HTR-8/SVneo (cell line): ENCODE measurements at regions not wholly inside any gene's neighbourhood (a gene's known extent, or its start where the extent isn't known, plus 50 kb on each side); places are given as distances from the start of the nearest gene placed in this dataset.
"Not testable (repeated sequence)": the region's sequence is repeated elsewhere in the genome, so short reads cannot be mapped to it uniquely, and the experiment has no call there.

ENCODE experiments used
- DNase-seq: peaks from one replicate; pipeline ENCODE4 v3.0.0; 2011; ENCODE audit warnings: low spot score, mixed read lengths; ENCODE audit not compliant: insufficient read length
- FAIRE-seq: peaks from 2 replicates; lab custom pipeline; 2011; peaks lifted over from hg19 to GRCh38; lab: Jason Lieb, UNC

DNA sequence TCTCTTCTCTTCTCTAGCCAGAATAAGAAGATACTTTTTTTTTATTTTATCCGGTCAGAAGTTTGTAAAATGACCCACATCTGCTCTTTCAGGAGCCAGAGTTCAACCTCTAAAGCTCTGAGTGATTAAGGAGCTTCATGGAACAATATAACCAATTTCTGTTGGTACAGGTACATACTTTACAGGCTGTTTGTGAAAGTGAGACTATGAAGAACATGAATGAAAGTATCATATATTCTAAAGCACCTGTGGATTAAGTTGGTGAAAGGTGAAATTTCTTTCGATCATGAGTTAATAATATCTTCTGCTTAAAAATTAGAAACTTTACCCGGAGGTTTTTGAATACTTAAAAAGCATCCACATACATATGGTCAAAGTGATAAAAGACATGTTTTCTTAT is 65.2 kb downstream of the DMRT2 start:
- DNase-seq (no peak), FAIRE-seq (no peak)

DNA sequence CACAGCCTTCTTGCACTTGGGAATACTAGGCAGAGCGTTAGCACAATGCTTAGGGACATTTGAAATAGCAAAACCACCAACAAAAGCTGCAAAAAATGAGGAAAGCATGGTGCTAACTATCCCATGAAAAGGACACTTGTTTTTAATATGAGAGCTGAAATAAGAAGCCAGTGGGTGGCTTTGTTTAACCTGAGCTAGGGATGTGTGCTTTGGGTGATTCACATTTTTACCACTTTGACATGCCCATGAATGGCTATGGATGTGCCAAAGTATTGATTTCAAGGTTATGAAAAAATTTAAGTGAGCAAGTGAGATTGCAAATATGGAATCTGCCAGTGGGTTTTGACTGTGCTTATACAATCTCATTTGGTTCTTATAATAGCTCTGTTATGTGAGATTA is 67.3 kb downstream of the DMRT2 start:
- no peak for DNase-seq
- no peak for FAIRE-seq

DNA sequence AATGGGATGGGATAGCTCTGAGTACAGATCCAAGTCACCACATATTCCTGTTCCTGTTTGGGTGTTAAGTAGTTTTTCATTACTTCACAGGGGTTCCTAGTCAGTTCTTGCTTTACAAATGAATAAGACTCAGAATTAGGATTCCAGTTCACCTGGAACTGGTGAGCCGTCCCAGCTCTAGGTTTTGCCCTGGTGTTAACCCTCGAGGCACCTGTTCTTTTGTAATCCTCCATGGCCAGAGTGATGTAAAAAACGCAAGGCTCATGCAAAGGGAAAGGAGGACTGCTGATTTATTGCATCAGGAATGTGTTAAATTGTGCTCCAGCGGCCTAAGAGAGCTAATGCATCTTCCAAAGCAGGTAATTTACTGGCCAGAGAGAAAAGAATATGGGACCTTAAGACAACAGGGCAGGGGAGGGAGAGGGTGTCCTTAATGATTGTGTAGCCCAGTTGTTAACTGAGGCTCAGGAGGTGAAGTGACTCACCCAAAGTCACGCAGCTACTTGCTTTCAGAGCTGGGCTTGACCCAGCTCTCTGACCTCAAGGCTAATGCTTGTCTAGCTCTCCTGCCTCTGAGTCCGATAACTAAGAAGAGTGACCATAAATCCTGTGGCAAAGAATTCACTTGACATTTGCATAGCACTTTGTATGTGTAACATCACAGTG is 70.5 kb downstream of the DMRT2 start:
- FAIRE-seq (no peak), DNase-seq (no peak)

DNA sequence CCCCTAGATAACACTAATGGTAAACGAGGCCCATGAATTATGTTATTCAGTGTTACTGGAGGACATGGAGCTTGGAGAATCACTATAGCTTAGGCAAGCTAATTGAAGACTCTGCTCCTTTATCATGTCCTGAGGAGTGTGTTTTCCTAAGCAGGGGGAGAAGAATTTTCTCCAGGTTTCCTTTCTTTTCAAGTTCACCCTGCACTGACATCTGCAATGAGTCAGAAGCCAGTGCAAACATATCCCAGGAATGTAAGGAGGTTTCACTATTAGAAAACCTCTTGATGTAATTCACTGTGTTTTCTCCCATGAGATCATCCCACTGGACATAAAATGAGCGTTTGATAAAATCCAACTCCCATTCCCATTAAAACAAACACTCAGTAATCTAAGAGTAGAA is 75.6 kb downstream of the DMRT2 start:
- DNase-seq (no peak), FAIRE-seq (no peak)

DNA sequence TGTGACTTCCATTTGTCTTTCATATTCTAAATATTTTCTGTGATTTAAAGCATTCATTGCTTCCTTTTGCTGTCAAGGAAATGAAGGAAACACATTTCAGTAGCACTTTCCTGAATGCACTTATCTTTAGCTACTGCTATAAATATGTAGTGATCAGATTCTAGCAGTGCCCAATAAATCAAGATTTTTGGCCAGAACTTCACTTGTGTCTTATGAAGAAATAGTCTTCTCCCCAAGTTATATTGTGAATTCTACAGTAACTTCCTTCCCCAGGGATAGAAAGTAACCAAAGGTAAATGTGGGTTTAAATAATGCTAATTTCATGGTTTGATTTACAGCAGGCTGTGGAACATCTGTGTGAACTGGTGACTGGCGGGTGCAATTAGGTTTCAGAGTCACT is 77.9 kb downstream of the DMRT2 start:
- no peak for FAIRE-seq

DNA sequence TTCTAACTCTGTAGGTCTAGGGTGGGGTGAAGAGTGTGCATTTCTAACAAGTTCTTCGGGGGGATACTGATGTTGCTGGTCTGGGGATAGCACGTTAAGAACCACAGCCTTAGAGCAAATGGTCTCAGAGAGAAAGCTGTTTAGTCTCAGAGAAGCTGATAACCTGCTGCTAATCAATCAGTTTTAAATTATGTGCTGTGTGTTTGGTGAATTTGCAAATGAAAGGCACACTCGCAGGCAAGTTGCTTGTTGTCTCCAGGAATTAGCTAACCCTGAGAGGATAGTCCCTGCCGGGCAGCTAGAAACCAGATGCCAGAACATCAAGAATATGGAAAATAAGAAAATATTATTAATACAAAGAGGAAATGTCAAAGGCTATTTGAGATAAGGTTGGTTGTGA is 79.2 kb downstream of the DMRT2 start:
- FAIRE-seq, result no peak
- DNase-seq, result no peak

More for the DNA sequence above, 77.9 kb downstream of the DMRT2 start:
- no peak for DNase-seq

DNA sequence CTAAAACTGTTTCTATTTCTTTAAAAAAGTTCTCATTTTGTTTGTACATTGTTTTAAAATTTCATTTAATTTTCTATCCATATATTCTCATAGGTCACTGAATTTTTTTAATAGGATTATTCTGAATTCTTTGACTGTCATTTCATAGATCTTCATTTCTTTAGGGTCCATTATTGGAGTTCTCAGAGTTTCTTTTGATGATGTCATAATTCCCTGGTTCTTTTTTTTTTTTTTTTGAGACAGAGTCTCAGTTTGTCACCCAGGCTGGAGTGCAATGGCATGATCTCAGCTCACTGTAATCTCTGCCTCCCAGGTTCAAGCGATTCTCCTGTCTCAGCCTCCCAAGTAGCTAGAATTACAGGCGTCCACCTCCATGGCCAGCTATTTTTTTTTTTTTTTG is 89.9 kb downstream of the DMRT2 start:
- DNase-seq (no peak), FAIRE-seq (no peak)

DNA sequence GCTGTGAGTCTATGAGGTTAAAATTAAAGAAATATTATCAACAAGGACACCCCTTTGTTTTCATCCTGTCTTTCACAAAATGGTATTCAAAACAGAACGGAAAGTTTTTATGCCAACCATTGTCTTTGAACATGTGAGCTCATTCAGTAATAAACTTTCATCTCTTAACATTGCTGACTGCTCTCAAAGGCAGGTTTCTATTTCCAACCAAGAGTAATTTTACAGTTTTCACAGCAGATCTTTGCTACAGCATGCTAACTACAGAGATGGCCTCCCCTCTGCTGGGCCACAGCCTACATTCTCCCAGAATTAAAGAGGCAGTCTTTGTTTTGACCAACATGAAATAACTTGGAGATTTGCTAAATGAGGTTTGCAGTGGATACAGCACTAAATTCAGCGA is 101.5 kb downstream of the DMRT2 start:
- no peak for DNase-seq
- no peak for FAIRE-seq

DNA sequence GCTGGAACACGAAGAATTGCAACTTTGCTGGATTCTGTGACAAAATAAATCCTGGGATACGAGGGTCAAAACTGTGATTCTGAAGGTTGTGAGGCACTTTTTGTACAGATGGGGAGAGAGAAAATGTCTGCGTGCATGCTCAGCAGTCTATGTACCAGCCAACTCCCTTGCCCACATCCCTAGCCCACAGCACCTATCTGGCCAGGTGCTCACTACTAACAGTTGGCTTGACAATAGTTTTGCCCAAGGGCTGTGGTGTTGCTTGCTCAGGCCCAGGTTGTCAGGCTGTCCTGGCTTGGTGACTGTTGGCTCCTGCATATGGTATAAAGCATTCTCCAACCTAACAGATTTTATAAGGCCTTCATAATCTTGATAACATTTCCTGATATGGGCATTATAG is 102.0 kb downstream of the DMRT2 start:
- FAIRE-seq (no peak), DNase-seq (no peak)

DNA sequence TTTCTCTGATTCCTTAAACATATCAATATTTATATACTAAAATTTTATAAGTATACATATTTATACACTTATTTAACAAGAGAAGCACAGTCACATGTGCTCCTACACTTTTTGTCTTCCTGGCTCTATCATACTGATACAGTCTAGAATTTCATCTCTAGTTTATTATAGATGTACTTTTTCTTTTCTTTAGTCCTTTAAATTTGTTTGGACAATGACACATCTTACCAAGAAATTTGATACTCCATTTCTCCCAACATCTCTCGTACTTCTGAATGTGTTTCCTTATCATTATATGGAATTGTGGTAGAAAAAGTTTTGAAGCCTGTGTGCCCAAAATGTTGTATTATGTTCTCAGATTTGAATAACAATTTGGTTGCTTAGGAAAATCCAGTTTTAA is 104.6 kb downstream of the DMRT2 start:
- no peak for FAIRE-seq
- DNase-seq, result no peak

DNA sequence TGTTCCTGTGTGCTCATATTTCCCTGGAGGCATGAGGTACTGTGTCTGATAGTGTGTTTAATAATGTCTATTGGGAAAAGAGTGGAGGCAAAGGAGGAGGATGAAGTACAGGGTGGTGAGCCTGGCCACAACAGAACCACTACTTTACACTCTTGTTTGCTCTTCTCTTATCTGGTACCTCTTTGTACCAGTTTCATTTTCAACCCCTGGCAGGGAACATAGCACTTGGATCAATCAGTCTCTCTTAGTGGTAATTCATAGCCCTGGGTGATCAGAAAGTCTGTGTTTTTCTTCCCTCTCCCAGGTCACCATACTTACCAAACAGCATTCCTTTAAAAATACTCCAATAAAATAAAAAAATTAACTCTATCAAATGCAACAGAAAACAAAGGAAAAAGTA is 105.4 kb downstream of the DMRT2 start:
- FAIRE-seq, result no peak
- no peak for DNase-seq

DNA sequence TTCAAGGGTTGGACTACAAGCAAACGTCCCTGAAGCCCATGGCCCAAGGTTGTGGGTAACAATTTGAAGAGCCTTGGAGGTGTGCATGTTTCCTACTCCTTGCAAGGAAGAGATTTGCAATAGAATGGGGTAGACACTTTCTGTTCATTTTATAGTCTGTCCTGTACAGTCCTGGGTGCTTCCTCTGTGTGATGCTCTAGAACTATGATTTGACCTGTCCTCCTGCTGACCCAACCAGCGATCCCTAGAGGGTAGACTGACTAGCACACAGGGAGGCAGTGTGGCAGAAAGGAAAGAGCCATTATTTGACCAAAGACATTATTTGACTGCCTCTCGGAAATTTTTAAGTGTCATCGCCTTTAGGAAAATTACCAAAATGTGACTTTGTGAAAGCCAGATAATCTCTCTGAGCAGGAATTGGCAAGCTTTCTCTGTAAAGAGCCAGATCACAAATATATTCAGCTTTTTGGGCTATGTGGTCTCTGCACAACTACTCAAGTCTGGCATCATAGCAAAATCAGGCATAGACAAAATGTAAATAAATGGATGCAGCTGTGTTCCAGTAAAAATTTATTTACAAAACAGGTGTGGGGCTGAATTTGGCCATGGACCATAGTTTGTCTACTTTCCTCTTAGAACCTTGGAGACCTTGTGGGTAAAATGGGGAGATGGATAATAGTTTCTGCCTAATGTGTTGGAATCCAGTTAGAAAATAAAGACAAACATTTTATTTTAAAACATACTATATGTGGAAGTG is 106.8 kb downstream of the DMRT2 start:
- FAIRE-seq, result no peak

DNA sequence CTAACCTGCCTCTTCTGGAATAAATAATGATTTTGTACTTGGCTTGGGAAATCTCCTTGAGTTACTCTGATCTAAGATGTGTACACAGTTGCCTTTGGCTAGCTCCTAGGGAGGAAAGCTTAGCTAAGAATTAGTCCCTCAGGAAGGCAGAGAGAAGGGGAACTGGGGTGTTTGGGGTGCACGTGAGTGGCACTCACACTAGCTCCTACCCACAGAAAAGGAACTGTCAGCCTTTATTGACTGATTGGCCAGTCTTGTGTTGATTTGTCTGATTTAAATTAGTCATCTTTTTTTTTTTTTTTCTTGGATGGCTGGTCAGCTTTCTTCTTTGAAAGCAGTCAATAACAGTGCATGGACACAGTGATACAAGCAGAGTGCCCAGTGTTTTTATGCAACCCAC is 107.7 kb downstream of the DMRT2 start:
- FAIRE-seq, result no peak
- no peak for DNase-seq

More for the DNA sequence above, 106.8 kb downstream of the DMRT2 start:
- no peak for DNase-seq

DNA sequence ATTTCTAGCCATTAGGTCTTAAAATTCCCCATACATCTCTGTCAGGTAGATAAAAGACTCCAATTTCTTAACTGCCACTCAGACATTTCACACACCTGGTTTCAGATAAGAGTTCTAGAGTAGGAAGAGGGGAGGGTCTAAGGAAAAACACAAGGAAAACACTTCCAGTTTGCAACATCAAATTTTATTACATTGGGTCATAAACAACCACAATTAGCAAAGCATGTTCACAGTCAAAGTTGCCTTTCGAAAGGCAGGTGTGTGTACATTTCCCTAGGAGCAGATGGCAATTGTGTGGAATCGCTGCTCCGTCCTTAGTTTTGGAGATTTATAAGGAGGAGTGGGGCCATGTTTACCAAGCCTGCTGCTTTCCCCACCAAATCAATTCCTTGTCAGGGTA is 120.8 kb downstream of the DMRT2 start:
- FAIRE-seq (no peak), DNase-seq (no peak)

DNA sequence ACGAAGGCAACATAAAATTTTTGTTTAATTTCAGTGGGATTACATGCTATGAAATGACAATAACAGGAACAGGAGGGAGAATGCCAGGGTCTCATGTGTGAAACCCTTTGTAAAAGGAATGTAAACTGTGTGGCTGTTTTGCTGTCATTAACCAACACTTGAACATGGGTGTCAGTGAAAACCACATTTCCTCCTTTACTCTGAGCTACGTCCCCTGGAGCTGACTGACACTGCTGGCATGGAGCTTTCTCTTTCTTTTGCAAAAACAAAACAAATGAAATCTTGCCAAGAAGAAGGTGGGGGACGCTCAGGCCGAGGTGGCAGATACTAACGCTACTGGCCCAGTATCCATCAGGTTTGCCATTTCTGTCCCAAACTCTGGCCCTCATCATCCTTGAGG is 121.4 kb downstream of the DMRT2 start:
- DNase-seq (no peak), FAIRE-seq (no peak)

DNA sequence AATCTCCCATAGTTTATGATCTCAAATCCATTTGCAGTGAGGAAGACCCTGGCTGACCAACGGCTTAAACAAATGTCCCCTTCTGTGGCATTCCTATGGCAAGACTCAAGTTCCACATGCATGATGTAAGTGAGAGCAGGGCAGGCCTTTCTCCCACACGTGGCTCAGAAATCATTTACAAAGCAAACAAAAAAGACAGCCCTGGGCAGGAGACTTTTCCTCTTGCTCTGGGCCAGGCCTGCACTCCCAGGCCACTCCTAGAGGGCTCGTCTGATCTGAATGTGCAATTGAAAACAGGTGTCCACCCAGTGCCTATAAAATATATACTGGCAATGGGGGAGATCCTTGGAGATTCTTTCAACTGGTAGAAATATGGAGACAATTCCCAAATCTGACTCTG is 123.1 kb downstream of the DMRT2 start:
- DNase-seq, result no peak

DNA sequence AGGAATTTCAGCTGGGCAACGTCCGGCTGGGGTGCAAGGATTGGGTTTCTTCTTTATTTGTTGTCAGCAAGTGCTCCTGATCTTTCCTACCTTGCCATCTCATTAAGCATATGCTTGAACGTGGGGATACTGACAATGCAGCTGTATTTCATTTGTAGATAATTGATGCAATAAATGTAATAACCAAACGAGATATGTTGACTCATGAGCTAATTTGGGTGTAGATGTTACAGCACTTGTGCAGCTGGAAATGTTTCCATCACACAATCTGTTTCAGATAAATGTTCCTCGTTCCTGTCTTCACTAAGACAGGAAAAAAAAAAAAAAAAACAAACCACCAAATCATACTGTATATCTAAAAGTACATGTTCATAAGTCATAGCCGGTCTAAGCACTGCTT is 123.8 kb downstream of the DMRT2 start:
- no peak for FAIRE-seq
- DNase-seq, result no peak

More for the DNA sequence above, 123.1 kb downstream of the DMRT2 start:
- FAIRE-seq, result no peak

DNA sequence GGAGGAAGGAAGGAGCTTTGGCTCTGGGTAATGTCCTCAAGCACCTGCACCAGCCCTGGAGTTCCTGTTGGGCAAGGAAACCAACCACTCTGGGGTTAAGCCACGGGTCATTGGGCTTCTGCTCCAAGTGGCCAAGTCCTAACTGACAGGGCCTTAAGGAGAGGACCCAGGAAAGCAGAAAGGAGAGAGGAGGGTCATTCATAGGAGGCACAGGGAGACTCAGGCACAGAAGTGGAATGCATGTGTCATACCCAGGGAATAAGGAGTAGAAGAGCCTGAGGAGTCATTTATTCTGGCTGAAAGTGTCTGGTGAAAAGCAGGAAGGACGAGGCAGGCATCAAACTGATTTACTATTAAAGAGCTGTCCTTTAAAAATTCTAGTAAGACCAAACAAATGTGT is 129.2 kb downstream of the DMRT2 start:
- DNase-seq (no peak), FAIRE-seq (no peak)

DNA sequence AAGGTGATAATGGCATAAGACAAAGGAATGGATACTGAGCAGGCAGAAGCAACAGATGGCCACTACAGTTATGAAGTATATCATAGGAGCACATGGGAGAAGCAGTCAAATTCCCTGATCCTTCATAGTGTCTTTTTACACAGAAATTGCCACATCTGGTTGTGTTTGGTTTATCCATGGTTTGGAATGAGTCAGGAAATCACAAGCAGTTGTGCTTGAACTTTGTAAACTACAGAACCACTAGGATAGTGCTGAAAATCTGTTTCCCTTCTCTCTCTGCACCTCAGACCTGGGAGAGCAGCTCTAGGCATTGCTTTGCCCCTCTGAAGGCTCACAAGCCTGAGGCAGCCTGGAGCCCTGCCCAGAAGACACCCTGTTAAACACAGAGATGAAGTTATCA is 134.0 kb downstream of the DMRT2 start:
- DNase-seq (no peak), FAIRE-seq (no peak)

DNA sequence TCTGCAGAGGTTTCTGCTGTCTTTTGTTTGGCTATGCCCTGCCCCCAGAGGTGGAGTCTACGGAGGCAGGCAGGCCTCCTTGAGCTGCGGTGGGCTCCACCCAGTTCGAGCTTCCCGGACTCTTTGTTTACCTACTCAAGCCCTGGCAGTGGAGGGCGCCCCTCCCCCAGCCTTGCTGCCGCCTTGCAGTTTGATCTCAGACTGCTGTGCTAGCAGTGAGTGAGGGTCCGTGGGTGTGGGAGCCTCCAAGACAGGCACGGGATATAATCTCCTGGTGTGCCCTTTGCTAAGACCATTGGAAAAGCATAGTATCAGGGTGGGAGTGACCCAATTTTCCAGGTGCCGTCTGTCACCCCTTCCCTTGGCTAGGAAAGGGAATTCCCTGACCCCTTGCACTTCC is 137.0 kb downstream of the DMRT2 start:
- DNase-seq, FAIRE-seq: not testable (repeated sequence)

DNA sequence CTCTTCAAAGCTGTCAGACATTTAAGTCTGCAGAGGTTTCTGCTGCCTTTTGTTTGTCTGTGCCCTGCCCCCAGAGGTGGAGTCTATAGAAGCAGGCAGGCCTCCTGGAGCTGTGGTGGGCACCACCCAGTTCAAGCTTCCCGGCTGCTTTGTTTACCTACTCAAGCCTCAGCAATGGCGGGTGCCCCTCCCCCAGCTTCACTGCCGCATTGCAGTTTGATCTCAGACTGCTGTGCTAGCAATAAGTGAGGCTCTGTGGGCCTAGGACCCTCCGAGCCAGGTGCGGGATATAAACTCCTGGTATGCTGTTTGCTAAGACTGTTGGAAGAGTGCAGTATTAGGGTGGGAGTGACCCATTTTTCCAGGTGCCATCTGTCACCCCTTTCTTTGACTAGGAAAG is 145.5 kb downstream of the DMRT2 start:
- FAIRE-seq, DNase-seq: not testable (repeated sequence)

DNA sequence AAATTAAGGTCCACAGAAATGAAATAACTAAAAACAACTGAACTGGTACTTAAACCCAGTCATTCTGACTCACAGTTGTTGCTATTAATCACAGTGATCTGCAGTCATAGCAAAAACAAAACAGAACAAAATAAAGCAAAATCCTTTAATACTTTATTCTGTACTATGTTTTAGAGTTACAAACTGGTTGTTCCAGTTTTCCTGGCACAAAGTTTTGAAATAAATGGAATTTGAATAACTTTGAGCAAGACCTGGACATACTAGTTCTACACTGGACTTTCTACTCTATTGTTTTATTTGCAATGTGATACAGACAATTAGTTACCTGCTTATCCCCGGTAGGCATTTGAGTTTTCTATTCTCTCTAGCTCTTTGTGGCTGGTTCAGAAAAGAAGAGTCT is 147.9 kb downstream of the DMRT2 start:
- DNase-seq, result no peak

More for the DNA sequence above, 147.9 kb downstream of the DMRT2 start:
- FAIRE-seq, result no peak
